CD14-positive monocyte (primary cell): ENCODE measurements at regions not wholly inside any gene's neighbourhood (a gene's known extent, or its start where the extent isn't known, plus 50 kb on each side); places are given as distances from the start of the nearest gene placed in this dataset.
A peak's percentile ranks its signal among the peaks of the same experiment; 100 is the strongest.

Source experiments
- DNase-seq, 3 donors: peaks; one replicate each; pipeline ENCODE4 v3.0.0-alpha.2; 2011 to 2022
- H2AFZ ChIP-seq: 2 replicates; pipeline ENCODE4 v1.6.0; 2012; ENCODE audit warnings: mild to moderate bottlenecking, low read depth, low read length, inconsistent platforms; ENCODE audit not compliant: insufficient read depth, poor library complexity, severe bottlenecking
- H3K27ac ChIP-seq, 2 donors: 1 replicate in 1 of 2; 2 replicates in 1 of 2; pipeline ENCODE4 v1.5.1; 2012 to 2013; ENCODE audit warnings: low read length in 2 of 2, control low read depth in 1 of 2, inconsistent platforms in 1 of 2, low read depth in 1 of 2, mild to moderate bottlenecking in 1 of 2
- H3K27me3 ChIP-seq, 2 donors: one replicate each; pipeline versions ENCODE4 v1.6.0 to v1.6.1; 2011 to 2013; ENCODE audit warnings: low read length in 2 of 2; ENCODE audit not compliant: control insufficient read depth in 2 of 2, insufficient read depth in 2 of 2
- H3K36me3 ChIP-seq, 2 donors: replicated peaks in 1 of 2; 1 replicate in 1 of 2; 2 replicates in 1 of 2; pipeline versions ENCODE4 v1.5.1 to v1.6.1; 2012 to 2013; ENCODE audit warnings: low read length in 2 of 2, control low read depth in 1 of 2, inconsistent platforms in 1 of 2, mild to moderate bottlenecking in 1 of 2; ENCODE audit not compliant: insufficient read depth in 2 of 2, control insufficient read depth in 1 of 2
- H3K4me1 ChIP-seq, 2 donors: 1 replicate in 1 of 2; 2 replicates in 1 of 2; pipeline versions ENCODE4 v1.5.1 to v1.6.1; 2012 to 2013; ENCODE audit warnings: low read length in 2 of 2, control low read depth in 1 of 2, inconsistent platforms in 1 of 2, mild to moderate bottlenecking in 1 of 2, moderate library complexity in 1 of 2; ENCODE audit not compliant: insufficient read depth in 2 of 2, control insufficient read depth in 1 of 2
- H3K4me2 ChIP-seq: replicated peaks from 2 replicates; pipeline ENCODE3; 2012; ENCODE audit warnings: low read length, moderate library complexity, mild to moderate bottlenecking; ENCODE audit not compliant: poor library complexity, severe bottlenecking; ENCODE audit errors: extremely low read depth
- H3K4me3 ChIP-seq, 3 experiments: fragments of 200-600 bp in 1 of 3; sonication (generic) in 1 of 3; replicated peaks in 1 of 3; 1 replicate in 2 of 3; 2 replicates in 1 of 3; pipeline ENCODE4 v1.5.1; 2011 to 2013; ENCODE audit warnings: low read length in 3 of 3, mild to moderate bottlenecking in 3 of 3, control low read depth in 2 of 3, low read depth in 2 of 3, inconsistent platforms in 1 of 3, moderate library complexity in 1 of 3
- H3K79me2 ChIP-seq: 2 replicates; pipeline ENCODE4 v1.6.0; 2012; ENCODE audit warnings: mild to moderate bottlenecking, control low read depth, inconsistent platforms, low read length, moderate library complexity; ENCODE audit not compliant: insufficient read depth
- H3K9ac ChIP-seq: 2 replicates; pipeline ENCODE4 v1.6.0; 2017; ENCODE audit warnings: low read length, mild to moderate bottlenecking; ENCODE audit not compliant: insufficient read depth, poor library complexity, severe bottlenecking
- H3K9me3 ChIP-seq, 2 donors: replicated peaks in 1 of 2; 1 replicate in 1 of 2; 2 replicates in 1 of 2; pipeline versions ENCODE4 v1.5.1 to v1.6.1; 2012 to 2013; ENCODE audit warnings: low read length in 2 of 2, control low read depth in 1 of 2; ENCODE audit not compliant: control insufficient read depth in 1 of 2, insufficient read depth in 1 of 2
- H4K20me1 ChIP-seq: 2 replicates; pipeline ENCODE4 v1.6.0; 2012; ENCODE audit warnings: mild to moderate bottlenecking, low read length, control low read depth, moderate library complexity; ENCODE audit not compliant: insufficient read depth
- H3K27ac Mint-ChIP-seq, 7 donors: one replicate each; pipeline ENCODE4 v1.8.0; 2020; ENCODE audit warnings: mild to moderate bottlenecking in 7 of 7, mixed read lengths in 7 of 7, moderate library complexity in 6 of 7, inconsistent platforms in 2 of 7
- H3K27me3 Mint-ChIP-seq, 3 donors: one replicate each; pipeline ENCODE4 v1.8.0; 2021 to 2022; ENCODE audit warnings: low read depth in 3 of 3, mild to moderate bottlenecking in 3 of 3, mixed read lengths in 3 of 3, moderate library complexity in 3 of 3, inconsistent platforms in 1 of 3
- H3K36me3 Mint-ChIP-seq, 2 donors: one replicate each; pipeline ENCODE4 v1.8.0; 2020; ENCODE audit warnings: mixed read lengths in 2 of 2, inconsistent platforms in 1 of 2, mild to moderate bottlenecking in 1 of 2
- H3K4me1 Mint-ChIP-seq: one replicate; pipeline ENCODE4 v1.8.0; 2020; ENCODE audit warnings: mild to moderate bottlenecking, mixed read lengths
- H3K4me3 Mint-ChIP-seq, 2 donors: one replicate each; pipeline ENCODE4 v1.8.0; 2020; ENCODE audit warnings: mild to moderate bottlenecking in 2 of 2, mixed read lengths in 2 of 2, moderate library complexity in 1 of 2
- H3K9me3 Mint-ChIP-seq, 7 donors: one replicate each; pipeline ENCODE4 v1.8.0; 2020 to 2022; ENCODE audit warnings: mixed read lengths in 7 of 7, mild to moderate bottlenecking in 6 of 7, moderate library complexity in 6 of 7, inconsistent platforms in 2 of 7
- CTCF ChIP-seq: fragments of 200-600 bp; IDR thresholded peaks from one replicate; pipeline ENCODE4 v1.8.0; 2022; ENCODE audit warnings: antibody characterized with exemption, mild to moderate bottlenecking
- WGBS: methylation state at CpG from one replicate; pipeline ENCODE4 v1.1.5; 2013; ENCODE audit warnings: missing lambda C conversion rate; ENCODE audit not compliant: insufficient coverage; 5-methylcytosine and 5-hydroxymethylcytosine counted together
- intact Hi-C, 2 donors: fragments of 100-400 bp; cut with micrococcal nuclease; formaldehyde crosslinking; loops; one replicate each; pipeline versions ENCODE4 v1.15.0 to v1.15.1; 2023

GRCh38 chr10:21300551-21300950 lies 224.9 kb downstream of the SKIDA1 start:
- peaks cover 9 to 10% of the 10 kb centered on the region in 2 donors for H3K4me1 ChIP-seq
- H3K27me3 ChIP-seq = no peaks in the 10 kb centered on the region
- intact Hi-C loops = no loop called here
- no peaks in the 10 kb centered on the region for H3K36me3 ChIP-seq
- no peak overlapping the region for H2AFZ ChIP-seq
- no peaks in the 10 kb centered on the region for H3K79me2 ChIP-seq
- H3K27ac ChIP-seq = no peak overlapping the region
- H3K9me3 Mint-ChIP-seq = peaks cover 0 to 2% (median 0%) of the 10 kb centered on the region in 7 donors
- H4K20me1 ChIP-seq = no peaks in the 10 kb centered on the region
- TF ChIP-seq CTCF = no peak
- H3K4me3 Mint-ChIP-seq = no peak overlapping the region
- WGBS = no CpG with 5 or more reads among the region's 1 CpG
- peak overlapping the region in 2 of 7 donors; percentile 47 to 48 for H3K27ac Mint-ChIP-seq
- peaks cover 11% of the 10 kb centered on the region for H3K4me1 Mint-ChIP-seq
- peak; percentile 34 to 51 (median 36) for DNase-seq
- H3K4me3 ChIP-seq = no peak overlapping the region
- H3K9ac ChIP-seq = no peak overlapping the region
- no peaks in the 10 kb centered on the region for H3K9me3 ChIP-seq
- H3K36me3 Mint-ChIP-seq = no peaks in the 10 kb centered on the region
- H3K4me2 ChIP-seq = no peak overlapping the region
- H3K27me3 Mint-ChIP-seq = peaks cover 2 to 9% (median 2%) of the 10 kb centered on the region in 3 donors

GRCh38 chr10:21299330-21299729 lies 226.2 kb downstream of the SKIDA1 start:
- no peak for TF ChIP-seq CTCF
- no peaks in the 10 kb centered on the region for H3K36me3 Mint-ChIP-seq
- H3K4me3 Mint-ChIP-seq = no peak overlapping the region
- intact Hi-C loops = no loop called here
- no peak for DNase-seq
- peaks cover 2 to 11% (median 2%) of the 10 kb centered on the region in 3 donors for H3K27me3 Mint-ChIP-seq
- 64% methylated on average over 3 of the region's 7 CpGs for WGBS
- H3K36me3 ChIP-seq = no peaks in the 10 kb centered on the region
- no peaks in the 10 kb centered on the region for H3K79me2 ChIP-seq
- no peaks in the 10 kb centered on the region for H3K9me3 ChIP-seq
- H3K4me2 ChIP-seq = no peak overlapping the region
- H2AFZ ChIP-seq = no peak overlapping the region
- H4K20me1 ChIP-seq = no peaks in the 10 kb centered on the region
- peaks cover 11% of the 10 kb centered on the region for H3K4me1 Mint-ChIP-seq
- no peak overlapping the region for H3K9ac ChIP-seq
- no peak overlapping the region for H3K4me3 ChIP-seq
- H3K9me3 Mint-ChIP-seq = peaks cover 0 to 2% (median 0%) of the 10 kb centered on the region in 7 donors
- H3K4me1 ChIP-seq = peaks cover 9 to 10% of the 10 kb centered on the region in 2 donors
- H3K27ac ChIP-seq = no peak overlapping the region
- no peak overlapping the region for H3K27ac Mint-ChIP-seq
- no peaks in the 10 kb centered on the region for H3K27me3 ChIP-seq
